Osteoblast (primary cell): ENCODE measurements at regions not wholly inside any gene's neighbourhood (a gene's known extent, or its start where the extent isn't known, plus 50 kb on each side); places are given as distances from the start of the nearest gene placed in this dataset.

ENCODE experiments used
- DNase-seq: peaks from one replicate; pipeline ENCODE4 v3.0.0; 2011; ENCODE audit warnings: low spot score, mixed read lengths; ENCODE audit not compliant: insufficient read length; ENCODE audit errors: missing footprints
- H2AFZ ChIP-seq: 2 replicates; pipeline ENCODE4 v1.6.0; 2011; ENCODE audit warnings: mild to moderate bottlenecking, low read length
- H3K27ac ChIP-seq: 2 replicates; pipeline ENCODE4 v1.5.1; 2011; ENCODE audit warnings: mild to moderate bottlenecking, low read depth, low read length, moderate library complexity
- H3K27me3 ChIP-seq: 2 replicates; pipeline ENCODE4 v1.6.0; 2012; ENCODE audit warnings: mild to moderate bottlenecking, control low read depth, inconsistent platforms, low read length, moderate library complexity; ENCODE audit not compliant: insufficient read depth
- H3K36me3 ChIP-seq: 2 replicates; pipeline ENCODE4 v1.5.1; 2011; ENCODE audit warnings: mild to moderate bottlenecking, low read length, control low read depth, moderate library complexity; ENCODE audit not compliant: insufficient read depth
- H3K4me1 ChIP-seq: 2 replicates; pipeline ENCODE4 v1.5.1; 2011; ENCODE audit warnings: mild to moderate bottlenecking, low read length, control low read depth, moderate library complexity; ENCODE audit not compliant: insufficient read depth
- H3K4me2 ChIP-seq: 2 replicates; pipeline ENCODE4 v1.6.0; 2011; ENCODE audit warnings: mild to moderate bottlenecking, low read length; ENCODE audit not compliant: insufficient read depth
- H3K4me3 ChIP-seq: fragments of 200-600 bp; sonication (generic); 3 replicates; pipeline ENCODE4 v1.5.1; 2012; ENCODE audit warnings: mild to moderate bottlenecking, low read length, inconsistent platforms; ENCODE audit not compliant: insufficient read depth
- H3K79me2 ChIP-seq: 2 replicates; pipeline ENCODE4 v1.6.0; 2012; ENCODE audit warnings: mild to moderate bottlenecking, low read length, control low read depth, inconsistent platforms; ENCODE audit not compliant: insufficient read depth
- H3K9me3 ChIP-seq: 2 replicates; pipeline ENCODE4 v1.5.1; 2011; ENCODE audit warnings: low read depth, low read length, control low read depth
- H4K20me1 ChIP-seq: 2 replicates; pipeline ENCODE4 v1.6.0; 2012; ENCODE audit warnings: mild to moderate bottlenecking, low read length, control low read depth; ENCODE audit not compliant: insufficient read depth
- CTCF ChIP-seq: IDR thresholded peaks from 2 replicates; pipeline ENCODE4 v1.5.1; 2011; ENCODE audit warnings: mild to moderate bottlenecking, low read depth, low read length, moderate library complexity; ENCODE audit errors: extremely low read depth

GRCh38 chr1:30405631-30406212 lies 317.7 kb downstream of the MATN1 start:
- no peak overlapping the region for H3K4me3 ChIP-seq

DNA sequence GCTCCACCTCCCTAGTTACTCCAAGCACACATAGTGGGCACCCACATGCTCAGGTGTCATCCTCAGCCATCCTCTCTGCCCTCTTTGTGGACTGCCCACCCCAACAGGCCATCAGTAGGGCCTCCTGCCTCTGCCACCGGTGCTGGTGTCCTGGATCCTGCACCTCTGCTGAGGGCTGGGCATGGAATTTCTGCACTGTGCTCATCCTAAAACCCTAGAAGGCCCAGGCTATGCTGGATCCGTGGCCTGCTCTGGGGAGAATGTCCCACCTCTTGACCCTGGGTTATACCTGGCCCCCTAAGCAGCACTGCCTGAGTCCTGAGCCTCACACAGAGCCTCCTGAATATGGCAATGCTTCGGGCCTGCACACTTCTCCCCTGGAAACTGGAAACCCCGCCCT lies 318.3 kb downstream of the MATN1 start:
- Histone ChIP-seq H3K36me3 (no peaks in the 10 kb centered on the region), H3K79me2 (no peaks in the 10 kb centered on the region), H3K4me1 (peaks cover 9% of the 10 kb centered on the region), H3K4me3 (no peak overlapping the region), H3K27ac (no peak overlapping the region), H3K4me2 (no peak overlapping the region), H4K20me1 (no peaks in the 10 kb centered on the region), H3K9me3 (no peaks in the 10 kb centered on the region), H3K27me3 (no peaks in the 10 kb centered on the region), H2AFZ (no peak overlapping the region)
- no peak for TF ChIP-seq CTCF
- DNase-seq = no peak

More at GRCh38 chr1:30405631-30406212, 317.7 kb downstream of the MATN1 start:
- Histone ChIP-seq H3K36me3 (no peaks in the 10 kb centered on the region), H3K4me2 (no peak overlapping the region), H3K9me3 (no peaks in the 10 kb centered on the region), H4K20me1 (no peaks in the 10 kb centered on the region), H3K4me1 (peaks cover 9% of the 10 kb centered on the region), H3K27ac (no peak overlapping the region), H2AFZ (no peak overlapping the region), H3K27me3 (no peaks in the 10 kb centered on the region), H3K79me2 (no peaks in the 10 kb centered on the region)
- DNase-seq = no peak
- no peak for TF ChIP-seq CTCF

GRCh38 chr1:30404341-30404740 lies 319.0 kb downstream of the MATN1 start:
- H3K4me2 ChIP-seq = no peak overlapping the region
- no peaks in the 10 kb centered on the region for H3K79me2 ChIP-seq
- DNase-seq = no peak
- no peaks in the 10 kb centered on the region for H3K9me3 ChIP-seq
- no peak for TF ChIP-seq CTCF
- no peak overlapping the region for H3K4me3 ChIP-seq
- no peaks in the 10 kb centered on the region for H3K27me3 ChIP-seq
- no peaks in the 10 kb centered on the region for H4K20me1 ChIP-seq
- peaks cover 9% of the 10 kb centered on the region for H3K4me1 ChIP-seq
- H3K27ac ChIP-seq = no peak overlapping the region
- H2AFZ ChIP-seq = no peak overlapping the region
- H3K36me3 ChIP-seq = no peaks in the 10 kb centered on the region

GRCh38 chr1:30403726-30404125 lies 319.7 kb downstream of the MATN1 start:
- H4K20me1 ChIP-seq = no peaks in the 10 kb centered on the region
- H3K27me3 ChIP-seq = no peaks in the 10 kb centered on the region
- no peak overlapping the region for H3K4me3 ChIP-seq
- no peaks in the 10 kb centered on the region for H3K36me3 ChIP-seq
- no peak overlapping the region for H3K27ac ChIP-seq
- H3K9me3 ChIP-seq = no peaks in the 10 kb centered on the region
- no peak for DNase-seq
- H3K79me2 ChIP-seq = no peaks in the 10 kb centered on the region
- no peak overlapping the region for H2AFZ ChIP-seq
- H3K4me1 ChIP-seq = peaks cover 9% of the 10 kb centered on the region
- H3K4me2 ChIP-seq = no peak overlapping the region
- TF ChIP-seq CTCF = no peak
